AG10803 (cell line): ENCODE measurements at regions not wholly inside any gene's neighbourhood (a gene's known extent, or its start where the extent isn't known, plus 50 kb on each side); places are given as distances from the start of the nearest gene placed in this dataset.

ENCODE experiments used
- DNase-seq: peaks from one replicate; pipeline ENCODE4 v3.0.0; 2010; ENCODE audit warnings: low read depth
- H3K4me3 ChIP-seq: 2 replicates; pipeline ENCODE4 v1.5.1; 2011; ENCODE audit warnings: mild to moderate bottlenecking, low read length, control low read depth
- CTCF ChIP-seq: conservative IDR thresholded peaks from 2 replicates; pipeline ENCODE4 v1.5.1; 2011; ENCODE audit warnings: mild to moderate bottlenecking, low read length, control low read depth, inconsistent platforms

DNA sequence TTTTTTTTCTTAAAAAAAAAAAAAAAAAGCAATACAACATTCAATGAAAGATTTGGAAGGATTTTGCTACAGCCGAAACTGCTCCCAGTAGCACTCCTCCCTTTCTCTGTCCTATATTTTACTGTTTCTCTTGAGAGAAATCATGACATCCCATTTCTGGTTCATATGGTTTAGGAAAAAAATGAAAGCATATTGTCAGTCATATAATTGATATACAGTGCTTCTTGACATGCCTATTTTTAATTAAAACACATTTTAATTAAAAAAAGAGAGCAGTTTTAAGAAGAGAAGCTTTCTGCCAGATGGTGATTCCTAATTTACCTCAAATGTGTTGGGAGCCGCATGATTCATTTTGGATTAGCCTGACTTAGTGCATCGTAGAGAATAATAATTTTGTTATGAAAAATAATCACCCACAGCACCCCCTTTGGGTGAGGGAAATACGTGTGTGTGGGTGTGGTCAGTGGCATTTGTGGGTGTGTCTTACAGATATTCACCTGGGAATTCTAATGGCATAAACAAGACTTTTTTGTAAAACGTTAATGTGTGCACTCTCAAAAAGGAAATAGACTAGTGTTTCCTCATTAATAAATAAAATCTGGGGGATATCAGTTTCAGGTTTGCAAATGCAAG lies 544.5 kb downstream of the MFSD1 start:
- H3K4me3 ChIP-seq = no peak overlapping the region
- no peak for DNase-seq
- TF ChIP-seq CTCF = no peak

- H3K4me3 ChIP-seq = no peak overlapping the region
- no peak for DNase-seq
These were observed 546.6 kb downstream of the MFSD1 start for GRCh38 chr3:159348431-159348830.

DNA sequence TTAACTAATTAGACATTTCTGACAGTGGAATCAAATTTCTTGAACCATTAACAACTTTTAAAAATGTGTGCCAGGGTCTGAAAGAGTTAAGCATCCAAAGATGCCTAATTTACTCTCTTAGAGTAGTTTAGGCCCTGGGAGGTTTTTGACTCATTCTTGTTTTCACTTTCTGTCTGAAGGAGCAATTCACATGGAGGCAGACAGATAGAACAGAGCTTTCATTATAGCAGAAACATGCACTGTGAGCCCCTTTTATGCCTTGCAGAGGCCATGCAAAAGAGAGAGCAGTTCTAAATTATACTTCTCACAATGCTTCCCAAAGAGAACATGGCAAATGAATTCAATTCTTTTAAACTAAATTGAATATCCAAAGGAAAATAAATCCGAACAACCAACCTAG lies 554.8 kb downstream of the MFSD1 start:
- H3K4me3 ChIP-seq = no peak overlapping the region
- no peak for DNase-seq
- no peak for TF ChIP-seq CTCF

More at GRCh38 chr3:159348431-159348830, 546.6 kb downstream of the MFSD1 start:
- no peak for TF ChIP-seq CTCF

GRCh38 chr3:159364511-159364910 lies 562.7 kb downstream of the MFSD1 start:
- H3K4me3 ChIP-seq = no peak overlapping the region
- TF ChIP-seq CTCF = no peak
- no peak for DNase-seq

- H3K4me3 ChIP-seq = no peak overlapping the region
- no peak for DNase-seq
- no peak for TF ChIP-seq CTCF
These were observed 564.6 kb downstream of the MFSD1 start for GRCh38 chr3:159366476-159366875.

GRCh38 chr3:159371961-159372360 lies 570.1 kb downstream of the MFSD1 start:
- no peak overlapping the region for H3K4me3 ChIP-seq

More at GRCh38 chr3:159371961-159372360, 570.1 kb downstream of the MFSD1 start:
- no peak for TF ChIP-seq CTCF
- no peak for DNase-seq
